ELR (cell line): ENCODE measurements at regions not wholly inside any gene's neighbourhood (a gene's known extent, or its start where the extent isn't known, plus 50 kb on each side); places are given as distances from the start of the nearest gene placed in this dataset.
"Not testable (repeated sequence)": the region's sequence is repeated elsewhere in the genome, so short reads cannot be mapped to it uniquely, and the experiment has no call there.

ENCODE experiments used
- DNase-seq: peaks from one replicate; pipeline ENCODE4 v3.0.0-alpha.2; 2015; ENCODE audit warnings: low read depth

GRCh38 chrX:896256-896655 lies 265.7 kb downstream of the SHOX start:
- DNase-seq: no peak

- DNase-seq: no peak
Measured at GRCh38 chrX:889966-890651, 259.5 kb downstream of the SHOX start.

GRCh38 chrX:887724-888123 lies 257.1 kb downstream of the SHOX start:
- DNase-seq: not testable (repeated sequence)

GRCh38 chrX:883588-883987 lies 253.0 kb downstream of the SHOX start:
- DNase-seq: no peak

- DNase-seq: peak; percentile 15
Measured at GRCh38 chrX:879756-880698, 249.4 kb downstream of the SHOX start.

- DNase-seq: no peak
Measured at GRCh38 chrX:874061-874460, 243.5 kb downstream of the SHOX start.

- DNase-seq: no peak
Measured at GRCh38 chrX:873016-873415, 242.4 kb downstream of the SHOX start.

GRCh38 chrX:872090-872489 lies 241.5 kb downstream of the SHOX start:
- no peak for DNase-seq

- DNase-seq: no peak
Measured at GRCh38 chrX:871626-872025, 241.0 kb downstream of the SHOX start.

- no peak for DNase-seq
Measured at GRCh38 chrX:867966-868647, 237.5 kb downstream of the SHOX start.

- no peak for DNase-seq
Measured at GRCh38 chrX:867502-867901, 236.9 kb downstream of the SHOX start.

GRCh38 chrX:866441-866990 lies 235.9 kb downstream of the SHOX start:
- DNase-seq: no peak

GRCh38 chrX:865422-865821 lies 234.8 kb downstream of the SHOX start:
- no peak for DNase-seq

- no peak for DNase-seq
Measured at GRCh38 chrX:861921-862320, 231.3 kb downstream of the SHOX start.

- DNase-seq: no peak
Measured at GRCh38 chrX:861340-861890, 230.8 kb downstream of the SHOX start.

- DNase-seq: no peak
Measured at GRCh38 chrX:859329-859728, 228.7 kb downstream of the SHOX start.

- no peak for DNase-seq
Measured at GRCh38 chrX:858542-859078, 228.0 kb downstream of the SHOX start.

- DNase-seq: no peak
Measured at GRCh38 chrX:857376-857775, 226.8 kb downstream of the SHOX start.

GRCh38 chrX:856566-857290 lies 226.1 kb downstream of the SHOX start:
- peak; percentile 6 for DNase-seq

- DNase-seq: no peak
Measured at GRCh38 chrX:853304-853703, 222.7 kb downstream of the SHOX start.

- no peak for DNase-seq
Measured at GRCh38 chrX:850471-850916, 219.9 kb downstream of the SHOX start.
